Endothelial cell of umbilical vein (primary cell): ENCODE measurements at regions not wholly inside any gene's neighbourhood (a gene's known extent, or its start where the extent isn't known, plus 50 kb on each side); places are given as distances from the start of the nearest gene placed in this dataset.
A peak's percentile ranks its signal among the peaks of the same experiment; 100 is the strongest.

ENCODE experiments used
- BruUV-seq: library from RNA; stranded (reverse); fragments of 400-500 nt; replicated peaks from 2 replicates; lab custom pipeline; 2021; lab: Mats Ljungman, UMichigan
- CTCF ChIA-PET: fragments of 300-600, 350-600 bp; sonication (Branson Sonifier 250); formaldehyde crosslinking; loops from one replicate; lab custom pipeline; 2021; ENCODE audit warnings: antibody characterized with exemption, inconsistent platforms; lab: Charles Lee
- POLR2A ChIA-PET: fragments of 300-600, 350-600 bp; sonication (Branson Sonifier 250); formaldehyde crosslinking; loops from one replicate; lab custom pipeline; 2021; ENCODE audit warnings: antibody characterized with exemption, inconsistent platforms; lab: Charles Lee
- DNase-seq: peaks from one replicate; pipeline ENCODE4 v3.0.0-alpha.2; 2011; ENCODE audit warnings: low read depth, low spot score
- FAIRE-seq: peaks from 2 replicates; lab custom pipeline; 2011; peaks lifted over from hg19 to GRCh38; lab: Jason Lieb, UNC
- H2AFZ ChIP-seq: 2 replicates; pipeline ENCODE4 v1.6.0; 2012; ENCODE audit warnings: low read depth, low read length, control low read depth, inconsistent platforms
- H3K27ac ChIP-seq: 2 replicates; pipeline ENCODE4 v1.5.1; 2011; ENCODE audit warnings: low read depth, mild to moderate bottlenecking, control low read depth, low read length, moderate library complexity; ENCODE audit not compliant: insufficient read depth
- H3K27me3 ChIP-seq, 2 experiments: 2 replicates each; pipeline versions ENCODE4 v1.6.0 to v1.6.1; 2011; ENCODE audit warnings: low read length in 2 of 2, mixed read lengths in 1 of 2; ENCODE audit not compliant: control insufficient read depth in 2 of 2, insufficient read depth in 2 of 2
- H3K36me3 ChIP-seq, 2 experiments: 2 replicates in 1 of 2; 3 replicates in 1 of 2; pipeline ENCODE4 v1.5.1; 2011; ENCODE audit warnings: low read length in 2 of 2, mild to moderate bottlenecking in 1 of 2, moderate library complexity in 1 of 2; ENCODE audit not compliant: control insufficient read depth in 2 of 2, insufficient read depth in 2 of 2; ENCODE audit errors: extremely low read depth in 1 of 2
- H3K4me1 ChIP-seq: 3 replicates; pipeline ENCODE4 v1.5.1; 2011; ENCODE audit warnings: mild to moderate bottlenecking, low read length; ENCODE audit not compliant: control insufficient read depth, insufficient read depth; ENCODE audit errors: extremely low read depth
- H3K4me2 ChIP-seq: 2 replicates; pipeline ENCODE4 v1.6.1; 2011; ENCODE audit warnings: low read length, control low read depth, mixed read lengths; ENCODE audit not compliant: insufficient read depth
- H3K4me3 ChIP-seq, 3 experiments: fragments of 200-600 bp in 1 of 3; sonication (generic), shearing (Covaris generic) in 1 of 3; replicated peaks in 1 of 3; 2 replicates each; pipeline ENCODE4 v1.5.1; 2011 to 2016; ENCODE audit warnings: control low read depth in 3 of 3, low read length in 3 of 3, mild to moderate bottlenecking in 2 of 3, inconsistent platforms in 1 of 3, low read depth in 1 of 3, moderate library complexity in 1 of 3; ENCODE audit not compliant: insufficient read depth in 1 of 3
- H3K79me2 ChIP-seq: 2 replicates; pipeline ENCODE4 v1.6.0; 2012; ENCODE audit warnings: low read length, inconsistent platforms; ENCODE audit not compliant: control insufficient read depth, insufficient read depth
- H3K9ac ChIP-seq: replicated peaks from 2 replicates; pipeline ENCODE3; 2011; ENCODE audit warnings: low read length, control low read depth; ENCODE audit not compliant: insufficient read depth; ENCODE audit errors: extremely low read depth
- H3K9me1 ChIP-seq: replicated peaks from 3 replicates; pipeline ENCODE4 v1.6.0; 2011; ENCODE audit warnings: mild to moderate bottlenecking, low read length; ENCODE audit not compliant: control insufficient read depth, insufficient read depth; ENCODE audit errors: extremely low read depth
- H3K9me3 ChIP-seq: replicated peaks from 2 replicates; pipeline ENCODE4 v1.5.1; 2012; ENCODE audit warnings: low read length, inconsistent platforms; ENCODE audit not compliant: control insufficient read depth, insufficient read depth
- H4K20me1 ChIP-seq: replicated peaks from 2 replicates; pipeline ENCODE3; 2011; ENCODE audit warnings: mild to moderate bottlenecking, low read length; ENCODE audit not compliant: control insufficient read depth, insufficient read depth; ENCODE audit errors: extremely low read depth
- EZH2 ChIP-seq: IDR thresholded peaks from 2 replicates; pipeline ENCODE4 v1.6.1; 2012; ENCODE audit warnings: borderline replicate concordance, low read depth, mild to moderate bottlenecking, moderate library complexity, low read length, inconsistent platforms; ENCODE audit not compliant: severe bottlenecking
- FOS ChIP-seq: IDR thresholded peaks from 2 replicates; pipeline ENCODE4 v1.6.1; 2011; ENCODE audit warnings: mild to moderate bottlenecking, low read length, moderate library complexity, borderline replicate concordance; ENCODE audit not compliant: insufficient read depth
- GATA2 ChIP-seq: IDR thresholded peaks from 2 replicates; pipeline ENCODE4 v1.7.0; 2011; ENCODE audit warnings: low read depth, mild to moderate bottlenecking, moderate library complexity, mixed read lengths, low read length; ENCODE audit not compliant: insufficient read length, insufficient read depth
- JUN ChIP-seq: IDR thresholded peaks from 2 replicates; pipeline ENCODE4 v1.6.1; 2011; ENCODE audit warnings: borderline replicate concordance, low read depth; ENCODE audit not compliant: insufficient read length, insufficient read depth
- MYC ChIP-seq: IDR thresholded peaks from one replicate; pipeline ENCODE4 v1.6.1; 2011; ENCODE audit warnings: mild to moderate bottlenecking, low read depth, low read length
- POLR2A ChIP-seq: IDR thresholded peaks from 2 replicates; pipeline ENCODE4 v1.6.1; 2012; ENCODE audit warnings: low read depth, mild to moderate bottlenecking, control low read depth, low read length
- POLR2AphosphoS5 ChIP-seq: IDR thresholded peaks from 2 replicates; pipeline ENCODE4 v1.6.1; 2012; ENCODE audit warnings: low read depth, mild to moderate bottlenecking, control low read depth, low read length, moderate library complexity; ENCODE audit not compliant: insufficient read depth
- dilution Hi-C: fragments of 300-500 bp; cut with MboI; formaldehyde crosslinking; loops from one replicate; pipeline ENCODE4 v1.15.0; 2019; ENCODE audit warnings: low sequenced_read_pairs; ENCODE audit not compliant: extremely low pct_ligation_motif_present
- intact Hi-C: fragments of 100-400 bp; cut with micrococcal nuclease; formaldehyde crosslinking; loops from one replicate; pipeline ENCODE4 v1.10.0; 2022
- TF ChIP-seq, protein P1 (sequence below): IDR thresholded peaks from 2 replicates; pipeline ENCODE4 v1.6.1; 2011; ENCODE audit not compliant: insufficient read depth, insufficient read length
- TF ChIP-seq, protein P2 (sequence below), 2 donors: IDR thresholded peaks; 1 replicate in 1 of 2; 2 replicates in 1 of 2; pipeline ENCODE4 v1.5.1; 2011; ENCODE audit warnings: low read length in 2 of 2, mild to moderate bottlenecking in 2 of 2, moderate library complexity in 2 of 2, control low read depth in 1 of 2, inconsistent platforms in 1 of 2, low read depth in 1 of 2; ENCODE audit not compliant: insufficient read depth in 1 of 2; ENCODE audit errors: extremely low read depth in 1 of 2

DNA sequence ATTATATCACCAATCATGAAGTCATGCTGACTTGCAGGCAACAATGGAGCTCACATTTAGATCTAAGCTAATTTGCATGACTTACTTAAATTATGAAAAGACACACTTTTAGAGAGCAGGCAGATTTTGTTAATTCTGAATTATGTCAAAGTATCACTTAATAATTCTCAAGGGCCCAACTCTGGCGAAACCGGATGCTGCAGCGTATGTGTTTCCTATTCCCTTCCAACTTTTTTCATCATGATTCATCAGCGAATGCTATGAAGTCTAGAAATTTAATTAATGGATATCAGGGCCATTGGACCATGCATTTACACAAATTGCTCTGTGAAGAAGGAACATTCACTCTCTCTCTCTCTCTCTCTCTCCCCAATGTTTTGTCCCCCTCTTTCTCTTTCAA, 63.5 kb upstream of the GOLGA8A start:
- Histone ChIP-seq H3K9me3 (no peaks in the 10 kb centered on the region), H2AFZ (no peak overlapping the region), H3K36me3 (no peaks in the 10 kb centered on the region), H3K9me1 (no peaks in the 10 kb centered on the region), H3K27ac (no peak overlapping the region), H3K27me3 (peaks cover 44 to 76% of the 10 kb centered on the region in 2 experiments), H3K79me2 (no peaks in the 10 kb centered on the region), H3K9ac (no peak overlapping the region), H3K4me3 (no peak overlapping the region), H3K4me2 (no peak overlapping the region), H3K4me1 (no peaks in the 10 kb centered on the region), H4K20me1 (no peaks in the 10 kb centered on the region)
- BruUV-seq, result no TSS peak
- dilution Hi-C loops (no loop called here), intact Hi-C loops (no loop called here)
- ChIA-PET POLR2A (no interaction called here), CTCF (interaction anchor here (1.7 kb wide), 1 partner anchor 87 kb away, joined by 3 read pairs; no protein-coding TSS in a partner anchor)
- TF ChIP-seq MYC (no peak), POLR2AphosphoS5 (no peak)
- DNase-seq (no peak), FAIRE-seq (no peak)

DNA sequence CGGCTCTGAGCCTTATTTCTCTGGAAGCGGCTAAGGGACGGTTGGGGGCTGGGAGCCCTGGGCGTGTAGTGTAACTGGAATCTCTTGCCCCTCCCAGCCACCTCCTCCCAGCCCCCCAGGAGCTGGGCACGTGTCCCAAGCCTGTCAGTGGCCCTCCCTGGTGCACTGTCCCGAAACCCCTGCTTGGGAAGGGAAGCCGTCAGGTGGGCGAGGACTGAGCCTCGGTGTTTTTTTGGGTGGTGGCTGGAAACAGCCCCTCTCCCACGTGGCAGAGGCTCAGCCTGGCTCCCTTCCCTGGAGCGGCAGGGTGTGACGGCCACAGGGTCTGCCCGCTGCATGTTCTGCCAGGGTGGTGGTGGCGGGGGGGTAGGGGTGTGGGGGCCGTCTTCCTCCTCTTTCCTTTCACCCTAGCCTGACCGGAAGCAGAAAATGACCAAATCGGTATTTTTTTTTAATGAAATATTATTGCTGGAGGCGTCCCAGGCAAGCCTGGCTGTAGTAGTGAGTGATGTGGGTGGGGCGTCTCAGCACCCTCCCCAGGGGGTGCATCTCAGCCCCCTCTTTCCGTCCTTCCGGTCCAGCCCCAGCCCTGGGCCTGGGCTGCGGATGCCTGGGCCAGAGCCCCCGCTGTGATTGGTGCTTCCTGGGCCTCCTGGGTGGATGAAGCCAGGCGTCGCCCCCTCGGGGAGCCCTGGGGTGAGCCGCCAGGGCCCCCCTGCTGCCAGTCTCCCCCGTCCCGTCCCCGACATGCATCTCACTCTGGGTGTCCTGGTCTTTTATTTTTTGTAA, 58.8 kb upstream of the GOLGA8A start:
- FAIRE-seq, result no peak
- intact Hi-C loops, result no loop called here

More for the DNA sequence above, 58.8 kb upstream of the GOLGA8A start:
- no peaks in the 10 kb centered on the region for H3K36me3 ChIP-seq
- BruUV-seq, result no TSS peak
- no peak overlapping the region for H3K4me2 ChIP-seq
- H3K9me1 ChIP-seq, result no peaks in the 10 kb centered on the region
- H4K20me1 ChIP-seq, result no peaks in the 10 kb centered on the region
- DNase-seq, result no peak
- H3K79me2 ChIP-seq, result no peaks in the 10 kb centered on the region
- ChIA-PET POLR2A (no interaction called here), CTCF (no interaction called here)
- peaks cover 59 to 95% of the 10 kb centered on the region in 2 experiments for H3K27me3 ChIP-seq
- no peaks in the 10 kb centered on the region for H3K9me3 ChIP-seq
- no peaks in the 10 kb centered on the region for H3K4me1 ChIP-seq
- H3K4me3 ChIP-seq, result no peak overlapping the region
- no peak overlapping the region for H3K27ac ChIP-seq
- no peak overlapping the region for H3K9ac ChIP-seq
- H2AFZ ChIP-seq, result peak overlapping the region; percentile 13
- TF ChIP-seq JUN (no peak), FOS (no peak), MYC (no peak), POLR2A (no peak), EZH2 (no peak), POLR2AphosphoS5 (no peak), GATA2 (no peak)
- TF ChIP-seq, protein P1, sequence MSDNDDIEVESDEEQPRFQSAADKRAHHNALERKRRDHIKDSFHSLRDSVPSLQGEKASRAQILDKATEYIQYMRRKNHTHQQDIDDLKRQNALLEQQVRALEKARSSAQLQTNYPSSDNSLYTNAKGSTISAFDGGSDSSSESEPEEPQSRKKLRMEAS, result no peak
- TF ChIP-seq, protein P2, sequence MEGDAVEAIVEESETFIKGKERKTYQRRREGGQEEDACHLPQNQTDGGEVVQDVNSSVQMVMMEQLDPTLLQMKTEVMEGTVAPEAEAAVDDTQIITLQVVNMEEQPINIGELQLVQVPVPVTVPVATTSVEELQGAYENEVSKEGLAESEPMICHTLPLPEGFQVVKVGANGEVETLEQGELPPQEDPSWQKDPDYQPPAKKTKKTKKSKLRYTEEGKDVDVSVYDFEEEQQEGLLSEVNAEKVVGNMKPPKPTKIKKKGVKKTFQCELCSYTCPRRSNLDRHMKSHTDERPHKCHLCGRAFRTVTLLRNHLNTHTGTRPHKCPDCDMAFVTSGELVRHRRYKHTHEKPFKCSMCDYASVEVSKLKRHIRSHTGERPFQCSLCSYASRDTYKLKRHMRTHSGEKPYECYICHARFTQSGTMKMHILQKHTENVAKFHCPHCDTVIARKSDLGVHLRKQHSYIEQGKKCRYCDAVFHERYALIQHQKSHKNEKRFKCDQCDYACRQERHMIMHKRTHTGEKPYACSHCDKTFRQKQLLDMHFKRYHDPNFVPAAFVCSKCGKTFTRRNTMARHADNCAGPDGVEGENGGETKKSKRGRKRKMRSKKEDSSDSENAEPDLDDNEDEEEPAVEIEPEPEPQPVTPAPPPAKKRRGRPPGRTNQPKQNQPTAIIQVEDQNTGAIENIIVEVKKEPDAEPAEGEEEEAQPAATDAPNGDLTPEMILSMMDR (IDR thresholded peaks at IDR 0.05; ENCODE audit: extremely low read depth in 1 of 2, insufficient read depth in 1 of 2, low read depth in 1 of 2, low read length in 2 of 2), result no peak
- dilution Hi-C loops, result no loop called here
